Neural cell (in vitro differentiated cells): ENCODE measurements at regions not wholly inside any gene's neighbourhood (a gene's known extent, or its start where the extent isn't known, plus 50 kb on each side); places are given as distances from the start of the nearest gene placed in this dataset.
"Not testable (repeated sequence)": the region's sequence is repeated elsewhere in the genome, so short reads cannot be mapped to it uniquely, and the experiment has no call there.

Experiments used
- H2AFZ ChIP-seq: fragments of 200-600, 300-800 bp; sonication (generic), shearing (Covaris generic); 2 replicates; pipeline ENCODE4 v1.6.0; 2014; ENCODE audit warnings: low read depth, mild to moderate bottlenecking, antibody characterized with exemption, low read length, moderate library complexity
- H3F3A ChIP-seq: fragments of 200-600 bp; shearing (Covaris generic); 2 replicates; pipeline ENCODE4 v1.6.1; 2016; ENCODE audit warnings: mild to moderate bottlenecking, moderate library complexity, mixed read lengths, antibody characterized with exemption, low read length; ENCODE audit not compliant: insufficient read depth, poor library complexity, severe bottlenecking
- H3K27ac ChIP-seq: fragments of 200-600, 300-800 bp; sonication (generic), shearing (Covaris generic); 2 replicates; pipeline ENCODE4 v1.5.1; 2014; ENCODE audit warnings: mild to moderate bottlenecking, low read length, moderate library complexity
- H3K27me3 ChIP-seq: fragments of 300-800, 200-600 bp; sonication (generic), shearing (Covaris generic); 2 replicates; pipeline ENCODE4 v1.6.0; 2014; ENCODE audit warnings: mild to moderate bottlenecking, low read depth, low read length, moderate library complexity; ENCODE audit not compliant: insufficient read depth
- H3K36me3 ChIP-seq: fragments of 300-800, 200-600 bp; sonication (generic), shearing (Covaris generic); 2 replicates; pipeline ENCODE4 v1.5.1; 2014; ENCODE audit warnings: mild to moderate bottlenecking, antibody characterized with exemption, low read length, moderate library complexity; ENCODE audit not compliant: insufficient read depth
- H3K4me2 ChIP-seq: fragments of 300-800, 200-600 bp; sonication (generic), shearing (Covaris generic); 2 replicates; pipeline ENCODE4 v1.6.0; 2014; ENCODE audit warnings: mild to moderate bottlenecking, low read length
- H3K4me3 ChIP-seq: fragments of 300-800, 200-600 bp; sonication (generic), shearing (Covaris generic); 2 replicates; pipeline ENCODE4 v1.5.1; 2014; ENCODE audit warnings: mild to moderate bottlenecking, low read length, moderate library complexity
- H3K79me2 ChIP-seq: fragments of 200-600 bp; shearing (Covaris generic); replicated peaks from 2 replicates; pipeline ENCODE4 v1.6.0; 2014; ENCODE audit warnings: mild to moderate bottlenecking, low read length, moderate library complexity; ENCODE audit not compliant: insufficient read depth
- H3K9ac ChIP-seq: fragments of 300-800, 200-600 bp; sonication (generic), shearing (Covaris generic); 2 replicates; pipeline ENCODE4 v1.6.1; 2016; ENCODE audit warnings: mild to moderate bottlenecking, low read length, mixed read lengths
- H3K9me2 ChIP-seq: fragments of 200-600 bp; shearing (Covaris generic); 2 replicates; pipeline ENCODE4 v1.6.1; 2016; ENCODE audit warnings: mild to moderate bottlenecking, low read length, mixed read lengths; ENCODE audit not compliant: insufficient read depth
- H3K9me3 ChIP-seq: fragments of 200-600, 300-800 bp; sonication (generic), shearing (Covaris generic); 2 replicates; pipeline ENCODE4 v1.6.1; 2016; ENCODE audit warnings: mild to moderate bottlenecking, mixed run types, low read length, moderate library complexity, mixed read lengths
- H4K20me1 ChIP-seq: fragments of 200-600 bp; shearing (Covaris generic); 2 replicates; pipeline ENCODE4 v1.6.1; 2016; ENCODE audit warnings: mild to moderate bottlenecking, mixed run types; ENCODE audit not compliant: insufficient read depth
- EP300 ChIP-seq: fragments of 450-650 bp; conservative IDR thresholded peaks from 2 replicates; pipeline ENCODE4 v1.6.1; 2014; ENCODE audit warnings: antibody characterized with exemption, mild to moderate bottlenecking, moderate library complexity; ENCODE audit not compliant: poor library complexity, severe bottlenecking
- EZH2 ChIP-seq: fragments of 200-600, 300-800 bp; shearing (Covaris generic), sonication (generic); IDR thresholded peaks from 2 replicates; pipeline ENCODE4 v1.6.1; 2014; ENCODE audit warnings: antibody characterized with exemption, low read length, borderline replicate concordance, mild to moderate bottlenecking; ENCODE audit not compliant: insufficient read depth, poor library complexity, severe bottlenecking
- MXI1 ChIP-seq: fragments of 450-650 bp; conservative IDR thresholded peaks from 2 replicates; pipeline ENCODE4 v1.6.1; 2014; ENCODE audit warnings: antibody characterized with exemption, mild to moderate bottlenecking; ENCODE audit not compliant: poor library complexity, severe bottlenecking
- POLR2AphosphoS5 ChIP-seq: IDR thresholded peaks from 2 replicates; pipeline ENCODE4 v1.6.1; 2012
- RAD21 ChIP-seq: fragments of 450-650 bp; conservative IDR thresholded peaks from 2 replicates; pipeline ENCODE4 v1.6.1; 2014; ENCODE audit warnings: antibody characterized with exemption, mild to moderate bottlenecking, moderate library complexity
- SMC3 ChIP-seq: fragments of 450-650 bp; conservative IDR thresholded peaks from 2 replicates; pipeline ENCODE4 v1.6.1; 2014; ENCODE audit warnings: antibody characterized with exemption, mild to moderate bottlenecking, moderate library complexity; ENCODE audit not compliant: poor library complexity
- TAF1 ChIP-seq: IDR thresholded peaks from 2 replicates; pipeline ENCODE4 v1.6.1; 2012; ENCODE audit warnings: low read depth
- TF ChIP-seq, protein P1 (sequence below): IDR thresholded peaks from 2 replicates; pipeline ENCODE4 v1.6.1; 2012; ENCODE audit warnings: borderline replicate concordance
- TF ChIP-seq, protein P2 (sequence below): fragments of 450-650 bp; IDR thresholded peaks from 2 replicates; pipeline ENCODE4 v1.5.1; 2014; ENCODE audit warnings: antibody characterized with exemption, mild to moderate bottlenecking, moderate library complexity; ENCODE audit not compliant: poor library complexity, severe bottlenecking

DNA sequence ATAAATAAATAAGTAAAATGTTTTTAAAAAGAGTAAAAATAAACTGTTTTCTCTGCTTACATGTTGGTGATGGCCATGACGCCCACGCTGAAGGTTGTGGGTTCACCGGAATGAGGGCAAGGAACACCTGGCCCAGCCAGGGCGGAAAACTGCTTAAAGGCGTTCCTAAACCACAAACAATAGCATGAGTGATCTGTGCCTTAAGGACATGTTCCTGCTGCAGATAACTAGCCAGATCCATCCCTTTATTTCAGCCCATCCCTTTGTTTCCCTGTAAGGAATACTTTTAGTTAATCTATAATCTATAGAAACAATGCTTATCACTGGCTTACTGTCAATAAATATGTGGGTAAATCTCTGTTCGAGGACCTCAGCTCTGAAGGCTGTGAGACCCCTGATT, 63.3 kb upstream of the CEP78 start:
- H3K9me2 ChIP-seq, H3K27ac ChIP-seq, H3K9ac ChIP-seq, H3K4me2 ChIP-seq, H2AFZ ChIP-seq, H3K9me3 ChIP-seq, H3K27me3 ChIP-seq, H4K20me1 ChIP-seq, H3F3A ChIP-seq, H3K79me2 ChIP-seq, H3K36me3 ChIP-seq, H3K4me3 ChIP-seq: not testable (repeated sequence)

DNA sequence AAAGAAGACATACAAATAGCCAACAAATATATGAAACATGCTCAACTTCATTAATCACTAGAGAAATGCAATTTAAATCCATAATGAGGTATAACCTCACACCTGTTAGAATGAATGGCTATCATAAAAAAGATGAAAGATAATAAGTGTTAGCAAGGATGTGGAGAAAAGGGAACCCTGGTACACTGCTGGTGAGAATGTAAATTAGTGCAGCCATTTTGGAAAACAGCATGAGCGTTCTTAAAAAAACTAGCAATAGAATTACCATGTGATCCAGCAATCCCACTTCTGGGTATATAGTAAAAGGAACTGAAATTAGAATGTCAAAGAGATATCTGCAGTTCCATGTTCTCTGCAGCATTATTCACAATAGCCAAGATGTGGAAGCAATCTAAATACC, 64.2 kb upstream of the CEP78 start:
- Histone ChIP-seq H3K79me2 (no peaks in the 10 kb centered on the region), H3K27ac (no peak overlapping the region), H3F3A (no peaks in the 10 kb centered on the region), H3K36me3 (no peaks in the 10 kb centered on the region), H3K4me2 (no peak overlapping the region), H3K9me2 (no peaks in the 10 kb centered on the region), H3K4me3 (no peak overlapping the region), H3K9ac (no peak overlapping the region), H3K9me3 (no peaks in the 10 kb centered on the region), H3K27me3 (no peaks in the 10 kb centered on the region), H4K20me1 (no peaks in the 10 kb centered on the region), H2AFZ (no peak overlapping the region)
- TF ChIP-seq TAF1: no peak
- TF ChIP-seq, protein P1, sequence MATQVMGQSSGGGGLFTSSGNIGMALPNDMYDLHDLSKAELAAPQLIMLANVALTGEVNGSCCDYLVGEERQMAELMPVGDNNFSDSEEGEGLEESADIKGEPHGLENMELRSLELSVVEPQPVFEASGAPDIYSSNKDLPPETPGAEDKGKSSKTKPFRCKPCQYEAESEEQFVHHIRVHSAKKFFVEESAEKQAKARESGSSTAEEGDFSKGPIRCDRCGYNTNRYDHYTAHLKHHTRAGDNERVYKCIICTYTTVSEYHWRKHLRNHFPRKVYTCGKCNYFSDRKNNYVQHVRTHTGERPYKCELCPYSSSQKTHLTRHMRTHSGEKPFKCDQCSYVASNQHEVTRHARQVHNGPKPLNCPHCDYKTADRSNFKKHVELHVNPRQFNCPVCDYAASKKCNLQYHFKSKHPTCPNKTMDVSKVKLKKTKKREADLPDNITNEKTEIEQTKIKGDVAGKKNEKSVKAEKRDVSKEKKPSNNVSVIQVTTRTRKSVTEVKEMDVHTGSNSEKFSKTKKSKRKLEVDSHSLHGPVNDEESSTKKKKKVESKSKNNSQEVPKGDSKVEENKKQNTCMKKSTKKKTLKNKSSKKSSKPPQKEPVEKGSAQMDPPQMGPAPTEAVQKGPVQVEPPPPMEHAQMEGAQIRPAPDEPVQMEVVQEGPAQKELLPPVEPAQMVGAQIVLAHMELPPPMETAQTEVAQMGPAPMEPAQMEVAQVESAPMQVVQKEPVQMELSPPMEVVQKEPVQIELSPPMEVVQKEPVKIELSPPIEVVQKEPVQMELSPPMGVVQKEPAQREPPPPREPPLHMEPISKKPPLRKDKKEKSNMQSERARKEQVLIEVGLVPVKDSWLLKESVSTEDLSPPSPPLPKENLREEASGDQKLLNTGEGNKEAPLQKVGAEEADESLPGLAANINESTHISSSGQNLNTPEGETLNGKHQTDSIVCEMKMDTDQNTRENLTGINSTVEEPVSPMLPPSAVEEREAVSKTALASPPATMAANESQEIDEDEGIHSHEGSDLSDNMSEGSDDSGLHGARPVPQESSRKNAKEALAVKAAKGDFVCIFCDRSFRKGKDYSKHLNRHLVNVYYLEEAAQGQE: no peak

DNA sequence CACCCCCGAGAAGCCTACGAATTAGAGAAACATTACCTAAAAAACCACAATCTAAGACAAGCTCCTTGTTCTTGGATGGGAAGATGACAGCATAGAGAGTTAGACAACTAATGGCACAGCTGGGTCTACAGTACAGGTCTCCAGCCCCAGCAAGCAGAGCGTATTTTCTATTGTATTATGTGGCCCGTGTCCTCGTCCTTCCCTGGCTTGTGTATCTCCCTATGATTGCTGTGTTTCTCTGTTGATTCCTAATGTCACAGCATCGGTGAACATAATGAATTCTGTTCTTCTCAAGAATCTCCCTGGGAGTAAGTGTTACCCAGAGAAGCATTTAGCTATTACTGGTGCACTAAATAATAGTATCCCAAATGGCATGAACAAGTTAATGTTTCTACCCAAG, 66.8 kb upstream of the CEP78 start:
- no peaks in the 10 kb centered on the region for H3K27me3 ChIP-seq
- H3F3A ChIP-seq: no peaks in the 10 kb centered on the region
- no peaks in the 10 kb centered on the region for H4K20me1 ChIP-seq
- no peaks in the 10 kb centered on the region for H3K79me2 ChIP-seq
- no peak overlapping the region for H2AFZ ChIP-seq
- no peak overlapping the region for H3K27ac ChIP-seq
- no peak overlapping the region for H3K9ac ChIP-seq
- TF ChIP-seq SMC3 (no peak), RAD21 (no peak), EP300 (no peak), POLR2AphosphoS5 (no peak), MXI1 (no peak), TAF1 (no peak), EZH2 (no peak)
- TF ChIP-seq, protein P2, sequence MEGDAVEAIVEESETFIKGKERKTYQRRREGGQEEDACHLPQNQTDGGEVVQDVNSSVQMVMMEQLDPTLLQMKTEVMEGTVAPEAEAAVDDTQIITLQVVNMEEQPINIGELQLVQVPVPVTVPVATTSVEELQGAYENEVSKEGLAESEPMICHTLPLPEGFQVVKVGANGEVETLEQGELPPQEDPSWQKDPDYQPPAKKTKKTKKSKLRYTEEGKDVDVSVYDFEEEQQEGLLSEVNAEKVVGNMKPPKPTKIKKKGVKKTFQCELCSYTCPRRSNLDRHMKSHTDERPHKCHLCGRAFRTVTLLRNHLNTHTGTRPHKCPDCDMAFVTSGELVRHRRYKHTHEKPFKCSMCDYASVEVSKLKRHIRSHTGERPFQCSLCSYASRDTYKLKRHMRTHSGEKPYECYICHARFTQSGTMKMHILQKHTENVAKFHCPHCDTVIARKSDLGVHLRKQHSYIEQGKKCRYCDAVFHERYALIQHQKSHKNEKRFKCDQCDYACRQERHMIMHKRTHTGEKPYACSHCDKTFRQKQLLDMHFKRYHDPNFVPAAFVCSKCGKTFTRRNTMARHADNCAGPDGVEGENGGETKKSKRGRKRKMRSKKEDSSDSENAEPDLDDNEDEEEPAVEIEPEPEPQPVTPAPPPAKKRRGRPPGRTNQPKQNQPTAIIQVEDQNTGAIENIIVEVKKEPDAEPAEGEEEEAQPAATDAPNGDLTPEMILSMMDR: no peak
- TF ChIP-seq, protein P1: no peak
- no peaks in the 10 kb centered on the region for H3K9me3 ChIP-seq
- H3K36me3 ChIP-seq: no peaks in the 10 kb centered on the region
- H3K9me2 ChIP-seq: no peaks in the 10 kb centered on the region
- no peak overlapping the region for H3K4me3 ChIP-seq
- H3K4me2 ChIP-seq: no peak overlapping the region
